GM21723 (cell line): ENCODE measurements at regions not wholly inside any gene's neighbourhood (a gene's known extent, or its start where the extent isn't known, plus 50 kb on each side); places are given as distances from the start of the nearest gene placed in this dataset.
"Not testable (repeated sequence)": the region's sequence is repeated elsewhere in the genome, so short reads cannot be mapped to it uniquely, and the experiment has no call there.

ENCODE experiments used
- ATAC-seq: cut with Tn5 transposase; IDR thresholded peaks from one replicate; pipeline ENCODE4 v1.9.1; 2021; ENCODE audit warnings: mild to moderate bottlenecking, moderate library complexity; ENCODE audit not compliant: unreplicated experiment

- ATAC-seq = no peak
These were observed 63.3 kb downstream of the POU4F1 start for GRCh38 chr13:78540058-78540457.

GRCh38 chr13:78526044-78526443 is 77.3 kb downstream of the POU4F1 start:
- ATAC-seq = not testable (repeated sequence)

- no peak for ATAC-seq
These were observed 78.4 kb downstream of the POU4F1 start for GRCh38 chr13:78524936-78525335.

GRCh38 chr13:78521091-78521490 is 82.3 kb downstream of the POU4F1 start:
- ATAC-seq = no peak

- ATAC-seq = no peak
These were observed 82.9 kb downstream of the POU4F1 start for GRCh38 chr13:78520425-78520824.

- not testable (repeated sequence) for ATAC-seq
These were observed 84.9 kb downstream of the POU4F1 start for GRCh38 chr13:78518482-78518881.

GRCh38 chr13:78499802-78500201 is 103.5 kb downstream of the POU4F1 start:
- no peak for ATAC-seq

GRCh38 chr13:78497702-78498355 is 105.5 kb downstream of the POU4F1 start:
- no peak for ATAC-seq

- no peak for ATAC-seq
These were observed 111.4 kb downstream of the POU4F1 start for GRCh38 chr13:78491978-78492377.

- ATAC-seq = not testable (repeated sequence)
These were observed 113.1 kb downstream of the POU4F1 start for GRCh38 chr13:78490225-78490624.

- ATAC-seq = no peak
These were observed 115.6 kb downstream of the POU4F1 start for GRCh38 chr13:78487707-78488106.

GRCh38 chr13:78485803-78486202 is 117.5 kb downstream of the POU4F1 start:
- no peak for ATAC-seq

GRCh38 chr13:78478183-78478582 is 125.2 kb downstream of the POU4F1 start:
- ATAC-seq = no peak

- ATAC-seq = peak; percentile 58
These were observed 126.4 kb downstream of the POU4F1 start for GRCh38 chr13:78476910-78477309.

- ATAC-seq = no peak
These were observed 134.7 kb downstream of the POU4F1 start for GRCh38 chr13:78468621-78469020.

- ATAC-seq = no peak
These were observed 138.1 kb downstream of the POU4F1 start for GRCh38 chr13:78465250-78465649.

- ATAC-seq = no peak
These were observed 143.2 kb downstream of the POU4F1 start for GRCh38 chr13:78460176-78460575.

- ATAC-seq = no peak
These were observed 159.5 kb downstream of the POU4F1 start for GRCh38 chr13:78443839-78444238.

GRCh38 chr13:78437781-78438180 is 165.6 kb downstream of the POU4F1 start:
- no peak for ATAC-seq

- ATAC-seq = no peak
These were observed 167.0 kb downstream of the POU4F1 start for GRCh38 chr13:78436311-78436710.

- no peak for ATAC-seq
These were observed 172.0 kb downstream of the POU4F1 start for GRCh38 chr13:78431328-78431727.

- no peak for ATAC-seq
These were observed 172.5 kb downstream of the POU4F1 start for GRCh38 chr13:78430811-78431210.

GRCh38 chr13:78430166-78430791 is 173.1 kb downstream of the POU4F1 start:
- no peak for ATAC-seq
